HCT116 (cell line): ENCODE measurements at regions not wholly inside any gene's neighbourhood (a gene's known extent, or its start where the extent isn't known, plus 50 kb on each side); places are given as distances from the start of the nearest gene placed in this dataset.

ENCODE experiments used
- ATAC-seq: fragments of 200-7000 bp; cut with Tn5 transposase; 2 replicates; pipeline ENCODE4 v1.9.1; 2020; ENCODE audit warnings: mild to moderate bottlenecking, moderate library complexity
- BruUV-seq: library from RNA; stranded (reverse); fragments of 400-500 nt; replicated peaks from 2 replicates; lab custom pipeline; 2021; lab: Mats Ljungman, UMichigan
- CTCF ChIA-PET: fragments of 300-600 bp; sonication (Branson Sonifier 250); formaldehyde crosslinking; loops from one replicate; lab custom pipeline; 2021; ENCODE audit warnings: antibody characterized with exemption; lab: Charles Lee
- POLR2A ChIA-PET: fragments of 300-600, 350-600 bp; sonication (Branson Sonifier 250); formaldehyde crosslinking; loops from one replicate; lab custom pipeline; 2021; ENCODE audit warnings: antibody characterized with exemption; lab: Charles Lee
- RAD21 ChIA-PET, 2 experiments: fragments of 300-600 bp; sonication (Branson Sonifier 250); formaldehyde crosslinking; loops; one replicate each; lab custom pipeline; 2023; ENCODE audit warnings: low total read pairs in 2 of 2; ENCODE audit not compliant: uncharacterized antibody in 2 of 2, unreplicated experiment in 2 of 2, low non-redundant PET in 1 of 2; lab: Charles Lee
- DNase-seq: peaks from one replicate; pipeline ENCODE4 v3.0.0-alpha.2; 2010; ENCODE audit warnings: low read depth, low spot score
- H2AFZ ChIP-seq: fragments of 200-600 bp; shearing (Covaris generic), sonication (generic); 2 replicates; pipeline ENCODE4 v1.6.1; 2017; ENCODE audit warnings: low read depth, mixed run types, mixed read lengths, antibody characterized with exemption, low read length; ENCODE audit not compliant: poor library complexity, severe bottlenecking
- H3K27ac ChIP-seq: 2 replicates; pipeline ENCODE4 v1.5.1; 2012; ENCODE audit warnings: low read depth, low read length
- H3K27me3 ChIP-seq: fragments of 200-600 bp; sonication (generic); 2 replicates; pipeline ENCODE4 v1.6.1; 2016; ENCODE audit warnings: mixed run types, low read length, mixed read lengths; ENCODE audit not compliant: insufficient read depth
- H3K36me3 ChIP-seq, 2 experiments: fragments of 200-500 bp in 1 of 2; fragments of 200-600 bp in 1 of 2; sonication (Bioruptor generic) in 1 of 2; sonication (generic) in 1 of 2; 2 replicates each; pipeline versions ENCODE4 v1.5.1 to v1.6.1; 2014 to 2016; ENCODE audit warnings: low read length in 2 of 2, inconsistent platforms in 1 of 2, mixed read lengths in 1 of 2, mixed run types in 1 of 2; ENCODE audit not compliant: insufficient read depth in 2 of 2, control insufficient read depth in 1 of 2
- H3K4me1 ChIP-seq, 2 experiments: fragments of 200-600 bp in 1 of 2; sonication (generic) in 1 of 2; 2 replicates each; pipeline versions ENCODE4 v1.5.1 to v1.6.1; 2012 to 2017; ENCODE audit warnings: low read length in 2 of 2, inconsistent platforms in 1 of 2, mild to moderate bottlenecking in 1 of 2, mixed read lengths in 1 of 2, mixed run types in 1 of 2, moderate library complexity in 1 of 2; ENCODE audit not compliant: insufficient read depth in 2 of 2, control insufficient read depth in 1 of 2
- H3K4me2 ChIP-seq: fragments of 200-600 bp; sonication (generic); 2 replicates; pipeline ENCODE4 v1.6.1; 2017; ENCODE audit warnings: mixed run types, low read length, mixed read lengths
- H3K4me3 ChIP-seq, 2 experiments: fragments of 200-600 bp in 1 of 2; sonication (generic) in 1 of 2; replicated peaks in 1 of 2; 2 replicates each; pipeline ENCODE4 v1.5.1; 2011 to 2016; ENCODE audit warnings: low read length in 2 of 2, control low read depth in 1 of 2, low read depth in 1 of 2, mild to moderate bottlenecking in 1 of 2, mixed read lengths in 1 of 2, mixed run types in 1 of 2
- H3K79me2 ChIP-seq: fragments of 200-600 bp; sonication (generic); 2 replicates; pipeline ENCODE4 v1.6.1; 2017; ENCODE audit warnings: mild to moderate bottlenecking, mixed run types, low read length, moderate library complexity, mixed read lengths; ENCODE audit not compliant: insufficient read depth
- H3K9ac ChIP-seq: fragments of 200-600 bp; sonication (generic); 2 replicates; pipeline ENCODE4 v1.6.1; 2016; ENCODE audit warnings: low read length, mixed read lengths
- H3K9me2 ChIP-seq: fragments of 200-600 bp; sonication (generic), shearing (Covaris generic); 2 replicates; pipeline ENCODE4 v1.6.1; 2017; ENCODE audit warnings: mixed run types, mild to moderate bottlenecking, moderate library complexity; ENCODE audit not compliant: insufficient read depth
- H3K9me3 ChIP-seq, 2 experiments: fragments of 200-500 bp in 1 of 2; fragments of 200-600 bp in 1 of 2; sonication (Bioruptor generic) in 1 of 2; sonication (generic) in 1 of 2; 2 replicates each; pipeline ENCODE4 v1.6.1; 2014 to 2017; ENCODE audit warnings: low read length in 2 of 2, mixed read lengths in 2 of 2, inconsistent platforms in 1 of 2, low read depth in 1 of 2, mild to moderate bottlenecking in 1 of 2, mixed run types in 1 of 2, moderate library complexity in 1 of 2; ENCODE audit not compliant: control insufficient read depth in 1 of 2, insufficient read depth in 1 of 2
- H4K20me1 ChIP-seq: fragments of 200-600 bp; sonication (generic), shearing (Covaris generic); 2 replicates; pipeline ENCODE4 v1.6.1; 2017; ENCODE audit warnings: mixed run types, mild to moderate bottlenecking, moderate library complexity; ENCODE audit not compliant: insufficient read depth
- CTCF ChIP-seq, 3 experiments: fragments of 200-600 bp in 1 of 3; sonication (generic) in 1 of 3; IDR thresholded peaks in 2 of 3; conservative IDR thresholded peaks in 1 of 3; 2 replicates each; pipeline ENCODE4 v1.5.1; 2012 to 2017; ENCODE audit warnings: low read depth in 2 of 3, low read length in 2 of 3, antibody characterized with exemption in 1 of 3, borderline replicate concordance in 1 of 3, control low read depth in 1 of 3, mild to moderate bottlenecking in 1 of 3, mixed read lengths in 1 of 3, mixed run types in 1 of 3, moderate library complexity in 1 of 3; ENCODE audit not compliant: insufficient read depth in 1 of 3
- EGR1 ChIP-seq: IDR thresholded peaks from 2 replicates; pipeline ENCODE4 v1.6.1; 2012; ENCODE audit warnings: low read depth
- ELF1 ChIP-seq: IDR thresholded peaks from 2 replicates; pipeline ENCODE4 v1.6.1; 2012; ENCODE audit warnings: low read depth, borderline replicate concordance
- EZH2 ChIP-seq: fragments of 200-600 bp; sonication (generic); IDR thresholded peaks from 2 replicates; pipeline ENCODE4 v1.6.1; 2017; ENCODE audit warnings: antibody characterized with exemption, mixed run types
- MAX ChIP-seq: IDR thresholded peaks from 2 replicates; pipeline ENCODE4 v1.6.1; 2012
- POLR2A ChIP-seq: IDR thresholded peaks from 2 replicates; pipeline ENCODE4 v1.7.0; 2011; ENCODE audit warnings: borderline replicate concordance; ENCODE audit not compliant: insufficient read depth, insufficient read length; ENCODE audit errors: extremely low read depth
- POLR2AphosphoS5 ChIP-seq: IDR thresholded peaks from 2 replicates; pipeline ENCODE4 v1.6.1; 2011; ENCODE audit warnings: mild to moderate bottlenecking, low read depth, low read length, moderate library complexity
- RAD21 ChIP-seq: IDR thresholded peaks from 2 replicates; pipeline ENCODE4 v1.6.1; 2012; ENCODE audit warnings: low read depth, mild to moderate bottlenecking
- SP1 ChIP-seq: IDR thresholded peaks from 2 replicates; pipeline ENCODE4 v1.6.1; 2012; ENCODE audit warnings: low read depth
- TCF7L2 ChIP-seq: IDR thresholded peaks from 2 replicates; pipeline ENCODE4 v1.7.0; 2011; ENCODE audit warnings: borderline replicate concordance, inconsistent platforms; ENCODE audit not compliant: insufficient read depth, insufficient read length; ENCODE audit errors: extremely low read depth
- YY1 ChIP-seq: IDR thresholded peaks from 2 replicates; pipeline ENCODE4 v1.6.1; 2011; ENCODE audit warnings: low read length, low read depth, moderate library complexity, mild to moderate bottlenecking; ENCODE audit not compliant: insufficient replicate concordance; ENCODE audit errors: extremely low read depth
- intact Hi-C: fragments of 100-400 bp; cut with micrococcal nuclease; formaldehyde crosslinking; loops from 2 replicates; pipeline ENCODE4 v1.10.0; 2022
- TF ChIP-seq, protein P1 (sequence below): IDR thresholded peaks from 2 replicates; pipeline ENCODE4 v1.6.1; 2011; ENCODE audit warnings: mild to moderate bottlenecking, low read length, moderate library complexity; ENCODE audit not compliant: insufficient replicate concordance; ENCODE audit errors: extremely low read depth
- TF ChIP-seq, protein P2 (sequence below): IDR thresholded peaks from 2 replicates; pipeline ENCODE4 v1.6.1; 2012; ENCODE audit warnings: low read depth

- no peak overlapping the region for H3K27ac ChIP-seq
- no peak overlapping the region for H3K9ac ChIP-seq
- CTCF ChIA-PET: no interaction called here
- H4K20me1 ChIP-seq: no peaks in the 10 kb centered on the region
- POLR2A ChIA-PET: interaction anchor here (0.7 kb wide), 1 partner anchor 13 kb away, joined by 4 read pairs; no protein-coding TSS in a partner anchor
- H3K79me2 ChIP-seq: no peaks in the 10 kb centered on the region
- no peaks in the 10 kb centered on the region for H3K27me3 ChIP-seq
- TF ChIP-seq, protein P1, sequence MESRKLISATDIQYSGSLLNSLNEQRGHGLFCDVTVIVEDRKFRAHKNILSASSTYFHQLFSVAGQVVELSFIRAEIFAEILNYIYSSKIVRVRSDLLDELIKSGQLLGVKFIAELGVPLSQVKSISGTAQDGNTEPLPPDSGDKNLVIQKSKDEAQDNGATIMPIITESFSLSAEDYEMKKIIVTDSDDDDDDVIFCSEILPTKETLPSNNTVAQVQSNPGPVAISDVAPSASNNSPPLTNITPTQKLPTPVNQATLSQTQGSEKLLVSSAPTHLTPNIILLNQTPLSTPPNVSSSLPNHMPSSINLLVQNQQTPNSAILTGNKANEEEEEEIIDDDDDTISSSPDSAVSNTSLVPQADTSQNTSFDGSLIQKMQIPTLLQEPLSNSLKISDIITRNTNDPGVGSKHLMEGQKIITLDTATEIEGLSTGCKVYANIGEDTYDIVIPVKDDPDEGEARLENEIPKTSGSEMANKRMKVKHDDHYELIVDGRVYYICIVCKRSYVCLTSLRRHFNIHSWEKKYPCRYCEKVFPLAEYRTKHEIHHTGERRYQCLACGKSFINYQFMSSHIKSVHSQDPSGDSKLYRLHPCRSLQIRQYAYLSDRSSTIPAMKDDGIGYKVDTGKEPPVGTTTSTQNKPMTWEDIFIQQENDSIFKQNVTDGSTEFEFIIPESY: no peak
- no peak for TF ChIP-seq EZH2
- TF ChIP-seq EGR1: no peak
- no peak for TF ChIP-seq RAD21
- TF ChIP-seq TCF7L2: no peak
- TF ChIP-seq POLR2AphosphoS5: no peak
- no peak for TF ChIP-seq YY1
- TF ChIP-seq, protein P2, sequence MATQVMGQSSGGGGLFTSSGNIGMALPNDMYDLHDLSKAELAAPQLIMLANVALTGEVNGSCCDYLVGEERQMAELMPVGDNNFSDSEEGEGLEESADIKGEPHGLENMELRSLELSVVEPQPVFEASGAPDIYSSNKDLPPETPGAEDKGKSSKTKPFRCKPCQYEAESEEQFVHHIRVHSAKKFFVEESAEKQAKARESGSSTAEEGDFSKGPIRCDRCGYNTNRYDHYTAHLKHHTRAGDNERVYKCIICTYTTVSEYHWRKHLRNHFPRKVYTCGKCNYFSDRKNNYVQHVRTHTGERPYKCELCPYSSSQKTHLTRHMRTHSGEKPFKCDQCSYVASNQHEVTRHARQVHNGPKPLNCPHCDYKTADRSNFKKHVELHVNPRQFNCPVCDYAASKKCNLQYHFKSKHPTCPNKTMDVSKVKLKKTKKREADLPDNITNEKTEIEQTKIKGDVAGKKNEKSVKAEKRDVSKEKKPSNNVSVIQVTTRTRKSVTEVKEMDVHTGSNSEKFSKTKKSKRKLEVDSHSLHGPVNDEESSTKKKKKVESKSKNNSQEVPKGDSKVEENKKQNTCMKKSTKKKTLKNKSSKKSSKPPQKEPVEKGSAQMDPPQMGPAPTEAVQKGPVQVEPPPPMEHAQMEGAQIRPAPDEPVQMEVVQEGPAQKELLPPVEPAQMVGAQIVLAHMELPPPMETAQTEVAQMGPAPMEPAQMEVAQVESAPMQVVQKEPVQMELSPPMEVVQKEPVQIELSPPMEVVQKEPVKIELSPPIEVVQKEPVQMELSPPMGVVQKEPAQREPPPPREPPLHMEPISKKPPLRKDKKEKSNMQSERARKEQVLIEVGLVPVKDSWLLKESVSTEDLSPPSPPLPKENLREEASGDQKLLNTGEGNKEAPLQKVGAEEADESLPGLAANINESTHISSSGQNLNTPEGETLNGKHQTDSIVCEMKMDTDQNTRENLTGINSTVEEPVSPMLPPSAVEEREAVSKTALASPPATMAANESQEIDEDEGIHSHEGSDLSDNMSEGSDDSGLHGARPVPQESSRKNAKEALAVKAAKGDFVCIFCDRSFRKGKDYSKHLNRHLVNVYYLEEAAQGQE: no peak
- TF ChIP-seq SP1: no peak
- TF ChIP-seq CTCF (IDR thresholded peaks at IDR 0.05 in 2 of 3, conservative IDR thresholded peaks at IDR 0.05 in 1 of 3; ENCODE audit: borderline replicate concordance in 1 of 3, insufficient read depth in 1 of 3, low read depth in 2 of 3, low read length in 2 of 3): no peak
- TF ChIP-seq ELF1: no peak
- no peak for TF ChIP-seq MAX
- no peak for TF ChIP-seq POLR2A
- TF ChIP-seq, all 23 proteins: peak for 0
- Histone ChIP-seq H3K4me3 (no peak overlapping the region), H3K4me2 (no peak overlapping the region), H3K9me3 (no peaks in the 10 kb centered on the region), H3K36me3 (no peaks in the 10 kb centered on the region), H3K9me2 (no peaks in the 10 kb centered on the region), H2AFZ (no peak overlapping the region), H3K4me1 (no peaks in the 10 kb centered on the region)
- RAD21 ChIA-PET: interaction anchor here (0.6 to 0.7 kb wide), 2 partner anchors 102 to 1240 kb away, joined by 3 to 10 read pairs; no protein-coding TSS in a partner anchor
- BruUV-seq: no TSS peak
- intact Hi-C loops: no loop called here
- no peak for ATAC-seq
- no peak for DNase-seq
These were observed 100.5 kb upstream of the FOXC1 start for GRCh38 chr6:1509241-1509640.
